ENCODE measurements at regions not wholly inside any gene's neighbourhood (a gene's known extent, or its start where the extent isn't known, plus 50 kb on each side); places are given as distances from the start of the nearest gene placed in this dataset.

DNA sequence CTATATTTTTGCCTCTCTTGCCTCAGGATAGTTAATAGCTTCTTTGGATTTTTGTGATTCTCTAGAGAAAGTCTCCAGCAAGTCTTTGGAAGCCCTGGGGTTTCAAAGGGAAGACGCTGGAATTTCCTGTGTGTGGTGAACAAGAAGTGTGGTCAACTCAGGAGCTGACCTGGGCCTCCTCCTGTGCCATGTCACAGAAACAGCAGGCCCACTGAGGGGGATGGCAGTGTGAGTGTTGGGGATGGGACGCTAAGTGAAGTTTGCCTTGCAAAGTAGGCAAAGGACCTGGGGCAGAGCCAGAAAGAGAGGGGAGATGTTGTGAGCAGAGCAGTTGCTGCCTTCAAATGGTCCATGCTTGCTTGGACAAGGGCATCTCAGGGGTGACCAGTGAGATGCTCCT lies 226.3 kb downstream of the DMRT2 start:
- Histone ChIP-seq H3K4me3 (no peak overlapping the region), H3K36me3 (ENCODE audit: low read depth, missing control alignments) (no peaks in the 10 kb centered on the region), H3K27ac (no peak overlapping the region), H3K9me3 (no peaks in the 10 kb centered on the region), H3K27me3 (no peaks in the 10 kb centered on the region), H3K4me1 (no peaks in the 10 kb centered on the region)
- intact Hi-C loops (cut with DNase I; ENCODE audit: low total_unique reads), result no loop called here
- no peak for TF ChIP-seq POLR2A (IDR thresholded peaks at IDR 0.05)
- no peak for DNase-seq
- WGBS, 2 donors, result 60 to 66% methylated on average over 2 of the region's 2 CpGs

DNA sequence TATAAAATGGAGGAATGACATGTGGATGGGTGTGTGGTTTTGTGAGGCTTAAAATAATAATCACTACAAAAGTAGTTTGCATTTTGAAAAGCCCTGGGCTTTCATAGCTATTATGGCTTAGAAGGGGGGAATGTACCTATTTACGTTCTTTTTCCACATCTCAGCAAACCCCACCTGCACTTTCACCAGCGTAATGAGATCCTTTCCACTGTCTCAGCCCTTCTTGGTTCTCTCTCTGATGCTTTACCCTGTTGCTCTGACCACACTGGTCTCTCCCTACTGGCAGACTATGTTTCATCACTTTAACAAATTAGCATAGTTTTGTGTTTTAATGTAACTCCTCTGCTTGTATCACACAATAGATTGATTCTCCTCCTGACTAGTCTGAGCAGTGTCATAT lies 234.6 kb downstream of the DMRT2 start:
- no peak for DNase-seq

DNA sequence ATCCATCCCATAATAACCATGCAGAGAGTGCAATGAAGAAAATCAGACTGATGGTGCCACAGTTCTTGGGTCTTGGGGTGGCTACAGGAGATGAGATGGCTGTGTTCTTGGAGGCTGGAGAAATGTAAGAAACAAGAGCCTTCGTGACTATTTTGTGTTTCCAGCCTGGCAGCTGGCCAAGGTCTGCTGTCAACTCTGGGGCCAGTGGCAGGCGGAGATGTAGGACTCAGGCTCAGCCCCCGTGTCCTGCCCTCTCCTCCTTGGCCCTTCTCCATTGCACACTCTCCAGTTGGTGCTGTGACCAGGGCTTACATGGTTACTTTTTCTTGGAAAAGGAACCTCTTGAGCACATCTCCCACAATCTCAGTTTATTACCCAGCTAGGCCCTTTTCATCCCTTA lies 235.4 kb downstream of the DMRT2 start:
- DNase-seq, result peak; percentile 80
- H3K27me3 ChIP-seq, result no peaks in the 10 kb centered on the region
- intact Hi-C loops (cut with DNase I; ENCODE audit: low total_unique reads), result no loop called here
- H3K9me3 ChIP-seq, result no peaks in the 10 kb centered on the region
- H3K27ac ChIP-seq, result no peak overlapping the region
- H3K4me1 ChIP-seq, result no peaks in the 10 kb centered on the region
- H3K4me3 ChIP-seq, result no peak overlapping the region
- 27 to 29% methylated on average over 3 of the region's 3 CpGs for WGBS, 2 donors
- TF ChIP-seq, protein P1, sequence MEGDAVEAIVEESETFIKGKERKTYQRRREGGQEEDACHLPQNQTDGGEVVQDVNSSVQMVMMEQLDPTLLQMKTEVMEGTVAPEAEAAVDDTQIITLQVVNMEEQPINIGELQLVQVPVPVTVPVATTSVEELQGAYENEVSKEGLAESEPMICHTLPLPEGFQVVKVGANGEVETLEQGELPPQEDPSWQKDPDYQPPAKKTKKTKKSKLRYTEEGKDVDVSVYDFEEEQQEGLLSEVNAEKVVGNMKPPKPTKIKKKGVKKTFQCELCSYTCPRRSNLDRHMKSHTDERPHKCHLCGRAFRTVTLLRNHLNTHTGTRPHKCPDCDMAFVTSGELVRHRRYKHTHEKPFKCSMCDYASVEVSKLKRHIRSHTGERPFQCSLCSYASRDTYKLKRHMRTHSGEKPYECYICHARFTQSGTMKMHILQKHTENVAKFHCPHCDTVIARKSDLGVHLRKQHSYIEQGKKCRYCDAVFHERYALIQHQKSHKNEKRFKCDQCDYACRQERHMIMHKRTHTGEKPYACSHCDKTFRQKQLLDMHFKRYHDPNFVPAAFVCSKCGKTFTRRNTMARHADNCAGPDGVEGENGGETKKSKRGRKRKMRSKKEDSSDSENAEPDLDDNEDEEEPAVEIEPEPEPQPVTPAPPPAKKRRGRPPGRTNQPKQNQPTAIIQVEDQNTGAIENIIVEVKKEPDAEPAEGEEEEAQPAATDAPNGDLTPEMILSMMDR (IDR thresholded peaks at IDR 0.05), result no peak
- H3K36me3 ChIP-seq (ENCODE audit: low read depth, missing control alignments), result no peaks in the 10 kb centered on the region

More for the DNA sequence above, 234.6 kb downstream of the DMRT2 start:
- H3K4me1 ChIP-seq, result no peaks in the 10 kb centered on the region
- 81 to 84% methylated on average over 2 of the region's 2 CpGs for whole genome bisulfite sequencing, 2 donors
- intact Hi-C loops (cut with DNase I; ENCODE audit: low total_unique reads), result no loop called here
- H3K36me3 ChIP-seq (ENCODE audit: low read depth, missing control alignments), result no peaks in the 10 kb centered on the region
- TF ChIP-seq, protein P1 (IDR thresholded peaks at IDR 0.05), result no peak
- H3K27ac ChIP-seq, result no peak overlapping the region
- no peaks in the 10 kb centered on the region for H3K9me3 ChIP-seq
- no peaks in the 10 kb centered on the region for H3K27me3 ChIP-seq
- no peak overlapping the region for H3K4me3 ChIP-seq

DNA sequence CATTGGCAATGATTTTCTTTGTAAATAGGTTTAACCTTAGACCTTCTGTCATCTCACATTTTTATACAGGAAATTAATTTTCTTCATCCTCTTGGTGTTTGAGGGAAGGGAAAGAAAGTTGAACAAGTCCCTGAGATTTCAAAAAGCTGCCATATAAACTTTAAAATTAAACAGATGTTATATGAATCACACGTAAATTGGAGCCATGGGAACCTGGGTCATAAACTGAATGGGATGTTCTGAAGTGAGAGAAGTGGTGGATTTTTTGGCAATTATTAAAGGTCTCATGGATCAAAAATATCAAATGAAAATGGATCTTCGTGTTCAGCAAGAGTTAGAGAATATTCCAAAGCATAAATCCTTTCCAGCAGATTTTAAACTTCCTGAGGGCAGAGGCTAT lies 242.2 kb downstream of the DMRT2 start:
- H3K9me3 ChIP-seq, result no peaks in the 10 kb centered on the region
- H3K27ac ChIP-seq, result no peak overlapping the region
- no peaks in the 10 kb centered on the region for H3K4me1 ChIP-seq
- TF ChIP-seq POLR2A (IDR thresholded peaks at IDR 0.05), result no peak
- TF ChIP-seq, protein P1 (IDR thresholded peaks at IDR 0.05), result no peak
- 69% methylated on average over 2 of the region's 2 CpGs for WGBS, 2 donors
- H3K36me3 ChIP-seq (ENCODE audit: low read depth, missing control alignments), result no peaks in the 10 kb centered on the region
- intact Hi-C loops (cut with DNase I; ENCODE audit: low total_unique reads), result no loop called here
- DNase-seq, result no peak
- H3K4me3 ChIP-seq, result no peak overlapping the region
- no peaks in the 10 kb centered on the region for H3K27me3 ChIP-seq

DNA sequence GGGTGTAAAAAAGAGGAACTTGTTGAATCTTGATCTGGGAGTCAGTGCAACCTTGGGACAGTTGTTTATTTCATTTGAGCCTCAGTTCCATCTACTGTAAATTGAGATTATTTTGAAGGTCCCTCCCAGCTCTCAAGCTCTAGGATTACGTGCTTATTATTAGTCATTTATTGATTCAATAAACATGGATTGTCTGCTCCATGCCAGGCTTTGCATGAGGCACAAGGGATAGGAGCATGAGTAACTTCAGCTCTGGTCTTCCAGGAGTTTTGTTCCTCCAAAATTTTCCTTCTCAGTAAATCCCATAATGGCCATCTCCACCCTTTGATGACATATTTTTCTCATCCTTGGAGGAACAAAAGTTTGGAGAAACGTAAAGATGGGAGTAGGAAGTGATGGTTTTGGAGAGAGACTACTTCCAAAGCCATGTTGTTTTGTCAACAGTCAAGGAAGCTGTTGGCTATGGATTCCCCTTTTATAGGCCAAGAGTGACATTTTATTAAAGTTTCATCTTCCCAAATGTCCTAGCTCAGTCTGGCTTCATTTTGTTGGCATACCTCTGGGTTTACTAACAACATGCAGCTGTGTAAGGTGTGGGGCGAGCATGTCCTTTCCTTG lies 244.6 kb downstream of the DMRT2 start:
- H3K4me3 ChIP-seq, result no peak overlapping the region
- DNase-seq, result no peak
- 66 to 84% methylated on average over 3 of the region's 3 CpGs for WGBS, 2 donors
- H3K4me1 ChIP-seq, result no peaks in the 10 kb centered on the region
- H3K36me3 ChIP-seq (ENCODE audit: low read depth, missing control alignments), result no peaks in the 10 kb centered on the region
- H3K9me3 ChIP-seq, result no peaks in the 10 kb centered on the region
- H3K27me3 ChIP-seq, result no peaks in the 10 kb centered on the region
- TF ChIP-seq, protein P1 (IDR thresholded peaks at IDR 0.05), result no peak
- TF ChIP-seq POLR2A (IDR thresholded peaks at IDR 0.05), result no peak
- H3K27ac ChIP-seq, result no peak overlapping the region
- intact Hi-C loops (cut with DNase I; ENCODE audit: low total_unique reads), result no loop called here

All from testis (tissue), 2 donors.